ENCODE measurements at regions not wholly inside any gene's neighbourhood (a gene's known extent, or its start where the extent isn't known, plus 50 kb on each side); places are given as distances from the start of the nearest gene placed in this dataset.
"Not testable (repeated sequence)": the region's sequence is repeated elsewhere in the genome, so short reads cannot be mapped to it uniquely, and the experiment has no call there.

DNA sequence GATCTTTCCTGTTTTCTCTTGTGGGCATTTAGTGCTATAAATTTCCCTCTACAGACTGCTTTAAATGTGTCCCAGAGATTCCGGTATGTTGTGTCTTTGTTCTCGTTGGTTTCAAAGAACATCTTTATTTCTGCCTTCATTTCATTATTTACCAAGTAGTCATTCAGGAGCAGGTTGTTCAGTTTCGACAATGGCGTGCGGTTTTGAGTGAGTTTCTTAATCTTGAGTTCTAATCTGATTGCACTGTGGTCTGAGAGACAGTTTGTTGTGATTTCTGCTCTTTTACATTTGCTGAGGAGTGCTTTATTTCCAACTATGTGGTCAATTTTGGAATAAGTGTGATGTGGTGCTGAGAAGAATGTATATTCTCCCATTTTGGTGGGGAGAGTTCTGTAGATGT, 535.7 kb upstream of the RGMB start:
- DNase-seq: not testable (repeated sequence)

DNA sequence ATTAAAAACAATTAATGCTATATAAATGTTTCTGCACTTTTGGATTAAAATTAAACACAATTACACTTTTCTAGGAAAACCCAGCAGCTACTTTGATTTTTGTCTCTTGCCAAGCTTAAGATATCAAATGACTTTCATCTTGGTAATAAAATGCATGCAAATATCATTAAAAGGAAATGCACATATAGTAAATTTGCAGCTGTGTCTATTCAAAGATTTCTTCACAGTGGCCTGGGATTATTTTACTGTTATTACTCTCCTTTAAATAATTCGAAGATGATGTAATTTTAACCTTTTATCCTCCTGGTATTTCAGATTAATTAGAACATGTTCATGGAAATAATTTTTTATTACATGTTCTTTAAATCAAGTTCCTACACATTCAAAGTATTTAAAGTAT, 529.5 kb upstream of the RGMB start:
- no peak for DNase-seq

DNA sequence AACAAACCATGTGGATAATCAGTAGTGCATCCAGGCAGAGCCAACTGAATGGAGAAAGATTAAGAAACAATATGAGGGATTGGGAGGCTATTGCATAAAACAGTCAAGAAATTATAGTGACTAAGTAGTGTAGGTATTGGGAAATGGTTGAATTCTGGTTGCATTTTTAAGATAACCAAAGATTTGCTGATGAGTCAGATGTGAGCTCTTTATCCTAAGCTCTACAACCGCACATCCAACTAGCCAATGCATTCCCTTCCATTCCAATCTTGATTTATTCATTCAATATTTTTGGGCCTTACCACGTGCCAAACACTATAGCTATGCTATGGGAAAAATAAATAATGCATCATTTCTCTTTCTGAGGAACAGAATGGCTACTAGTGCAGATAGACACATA, 524.5 kb upstream of the RGMB start:
- no peak for DNase-seq

DNA sequence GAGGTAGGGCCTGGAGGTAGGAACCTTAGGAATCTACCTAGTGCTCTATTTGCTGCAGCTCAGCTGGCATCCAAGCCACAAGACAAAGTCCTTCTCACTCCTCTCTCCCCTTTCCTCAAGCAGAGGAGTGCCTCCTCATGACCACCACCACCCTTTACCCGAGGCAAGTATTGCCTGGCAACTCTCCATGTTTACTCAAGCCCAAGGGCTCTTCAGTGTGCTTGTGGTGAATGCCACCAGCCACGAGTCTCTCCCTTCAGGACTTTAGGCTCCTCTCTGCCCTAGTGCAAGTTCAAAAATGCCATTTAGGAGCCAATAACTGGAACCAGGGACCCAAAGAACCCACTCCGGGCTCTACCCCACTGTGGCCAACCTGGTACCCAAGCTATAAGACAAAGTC, 514.5 kb upstream of the RGMB start:
- DNase-seq: no peak

DNA sequence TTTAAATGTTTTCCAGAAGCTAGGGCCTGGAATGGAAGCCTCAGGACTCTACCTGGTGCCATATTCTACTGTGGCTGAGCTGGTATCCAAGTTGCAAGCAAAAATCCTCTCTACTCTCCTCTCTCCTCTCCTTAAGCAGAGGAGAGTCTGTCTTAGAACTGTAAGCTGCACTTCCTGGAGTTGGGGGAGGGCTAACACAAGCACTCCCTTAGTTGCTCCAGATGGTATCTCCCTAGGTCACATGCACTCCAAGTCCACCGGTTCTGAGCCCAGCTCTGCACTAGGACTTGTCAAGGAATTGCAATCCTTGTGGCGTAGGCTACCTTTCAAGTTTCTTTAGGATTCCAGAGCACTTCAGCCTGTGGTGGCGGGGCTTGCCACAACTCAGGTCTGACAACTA, 513.9 kb upstream of the RGMB start:
- DNase-seq: no peak

DNA sequence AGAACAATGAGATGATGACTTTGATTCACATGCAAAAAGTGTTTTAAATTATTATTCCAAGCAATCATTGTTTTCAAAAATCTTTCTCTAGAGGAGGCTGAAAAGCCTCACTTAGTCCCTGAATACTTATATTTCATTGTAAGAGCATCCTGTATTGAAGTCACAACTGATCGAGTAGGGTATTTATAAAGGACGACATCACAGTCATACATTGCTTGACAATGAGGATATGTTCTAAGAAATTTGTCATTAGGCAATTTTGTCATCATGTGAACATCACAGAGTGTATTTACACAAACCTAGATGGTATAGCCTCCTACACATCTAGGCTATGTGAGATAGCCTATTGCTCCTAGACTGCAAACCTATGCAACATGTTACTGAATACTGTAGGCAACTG, 510.4 kb upstream of the RGMB start:
- no peak for DNase-seq

DNA sequence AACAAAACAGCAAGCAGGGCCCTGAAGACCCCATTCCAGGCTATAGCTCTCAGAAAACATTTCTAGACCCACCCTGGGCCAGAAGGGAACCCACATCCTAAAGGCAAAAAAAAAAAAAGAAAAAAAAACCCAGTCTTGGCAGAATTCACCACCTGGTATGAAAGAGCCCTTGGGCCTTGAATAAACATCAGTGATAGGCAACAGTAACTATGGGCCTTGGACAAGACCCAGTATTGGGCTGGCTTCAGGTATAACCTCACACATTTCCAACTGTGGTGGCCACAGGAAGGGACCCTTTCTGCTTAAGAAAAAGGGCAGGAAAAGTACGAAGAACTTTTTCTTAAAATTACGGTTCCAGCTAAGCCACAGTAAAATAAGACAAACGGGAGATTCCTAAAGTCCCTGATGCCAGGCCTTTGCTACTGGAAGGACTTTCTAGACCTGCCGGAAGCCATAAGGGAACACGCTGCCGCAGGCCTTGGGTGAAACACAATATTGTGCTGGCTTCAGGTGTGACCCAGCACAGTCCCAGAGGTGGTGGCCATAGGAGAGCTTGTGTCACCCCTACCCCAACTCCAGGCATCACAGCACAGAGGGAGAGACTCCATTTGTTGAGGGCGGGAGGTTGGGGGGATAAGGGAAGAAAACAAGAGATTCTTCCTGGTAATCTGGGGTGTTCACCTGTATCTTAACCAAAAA, 505.2 kb upstream of the RGMB start:
- no peak for DNase-seq

DNA sequence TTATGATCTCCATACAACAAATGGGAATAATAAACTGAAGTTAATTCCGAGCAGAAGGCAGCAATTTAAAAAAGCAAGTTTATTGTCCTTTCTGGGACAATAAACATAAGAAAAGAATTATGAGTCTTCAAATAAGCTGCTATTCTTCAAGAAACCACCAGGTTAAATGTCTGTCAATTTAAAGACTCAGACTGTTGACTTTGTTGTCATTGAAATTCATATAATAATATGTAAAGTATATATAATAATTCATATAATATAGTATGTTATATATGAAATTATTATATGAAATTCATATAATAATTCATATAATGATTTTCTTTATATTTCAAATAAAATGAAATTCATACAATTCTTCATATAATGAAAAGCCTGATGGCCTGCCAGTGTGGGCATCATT, 497.5 kb upstream of the RGMB start:
- DNase-seq: no peak

DNA sequence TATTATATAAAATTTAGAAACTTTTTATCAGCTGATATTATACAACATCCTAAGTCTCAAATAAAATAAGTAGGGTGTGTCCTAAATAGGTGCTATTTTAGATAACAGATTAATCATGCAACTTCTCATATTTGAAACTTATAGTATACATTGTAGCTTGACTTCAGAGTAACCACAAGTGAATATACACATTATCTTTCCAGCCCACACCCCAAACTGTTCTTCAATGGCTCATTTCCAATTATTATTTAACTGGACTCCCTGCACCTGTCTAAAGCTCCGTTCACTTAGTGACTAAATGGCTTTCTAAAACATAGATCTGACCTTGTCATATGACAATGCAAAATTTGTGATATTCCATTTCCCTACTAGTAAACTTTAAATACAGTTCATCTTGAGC, 490.9 kb upstream of the RGMB start:
- peak; percentile 2 for DNase-seq

DNA sequence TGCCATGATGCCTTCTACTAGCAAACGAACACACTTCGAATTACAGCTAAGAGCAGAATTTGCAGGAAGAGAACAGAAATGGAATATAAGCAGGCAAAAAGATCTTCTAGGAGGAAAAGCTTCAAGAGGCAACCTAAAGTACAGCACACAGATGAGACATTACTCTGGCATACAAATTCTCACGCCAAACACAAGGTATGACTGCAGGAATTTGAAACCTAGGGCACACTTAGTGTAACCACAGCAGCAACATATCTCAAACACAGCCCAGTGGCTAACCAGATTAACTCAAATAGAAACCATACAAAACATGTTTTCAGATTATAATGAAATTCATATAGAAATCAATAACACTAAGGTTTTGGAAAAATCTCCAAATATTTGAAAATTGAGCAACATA, 481.0 kb upstream of the RGMB start:
- no peak for DNase-seq

DNA sequence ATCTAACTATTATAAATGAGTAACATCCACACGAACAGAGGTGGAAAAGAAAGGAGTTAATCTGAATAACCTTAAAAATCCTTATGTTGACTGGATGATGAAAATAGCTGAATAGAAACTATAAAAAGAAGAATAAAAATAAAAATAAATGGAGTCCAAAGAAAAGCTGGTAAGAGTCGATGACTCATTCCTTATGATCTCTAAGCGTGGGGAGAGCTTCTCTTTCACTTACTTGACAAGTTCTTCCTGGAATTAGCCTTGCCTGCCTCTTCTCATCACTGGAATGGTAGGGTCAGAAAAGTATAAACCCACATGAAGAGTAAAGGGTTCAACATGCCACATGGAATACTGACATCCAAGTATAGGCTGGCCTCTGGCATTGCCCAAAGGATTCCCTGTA, 477.0 kb upstream of the RGMB start:
- no peak for DNase-seq

DNA sequence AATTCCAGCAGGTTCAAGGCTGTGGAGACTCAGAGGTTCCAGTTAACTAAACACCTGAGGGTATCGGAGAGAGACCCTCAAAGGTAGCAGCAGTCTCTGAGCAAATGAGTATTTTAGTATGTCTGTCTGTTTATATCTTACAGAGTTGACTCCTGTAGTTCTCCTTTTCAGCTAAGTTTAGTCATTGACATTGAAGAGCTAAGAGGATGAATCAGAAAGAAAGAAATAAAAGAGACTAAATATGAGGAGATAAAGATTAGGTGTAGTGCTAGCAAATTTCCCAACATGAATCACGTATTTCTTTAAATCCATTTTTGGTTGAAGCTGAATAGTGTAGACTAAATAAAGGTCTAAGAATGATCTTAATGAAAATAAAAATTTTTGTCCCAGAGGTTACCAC, 474.0 kb upstream of the RGMB start:
- no peak for DNase-seq

DNA sequence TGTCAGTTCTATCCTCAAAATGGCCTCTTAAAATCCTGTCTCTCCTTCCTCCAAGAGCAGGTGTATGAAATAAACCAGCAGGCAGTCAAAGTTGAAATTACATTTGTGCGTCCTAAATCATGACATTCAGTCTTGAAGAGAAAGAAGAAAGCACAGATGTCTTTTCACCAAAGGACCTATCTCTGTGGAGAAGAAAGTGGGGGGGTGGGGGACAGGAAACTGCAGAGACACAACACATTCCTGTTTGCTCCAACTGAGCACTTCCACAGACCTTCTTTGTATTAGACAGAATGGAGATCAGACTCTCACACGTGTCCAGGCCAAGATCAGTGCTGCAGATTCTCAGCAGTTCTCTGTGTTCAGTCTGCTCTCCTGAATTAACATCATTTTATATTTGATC, 471.9 kb upstream of the RGMB start:
- no peak for DNase-seq

DNA sequence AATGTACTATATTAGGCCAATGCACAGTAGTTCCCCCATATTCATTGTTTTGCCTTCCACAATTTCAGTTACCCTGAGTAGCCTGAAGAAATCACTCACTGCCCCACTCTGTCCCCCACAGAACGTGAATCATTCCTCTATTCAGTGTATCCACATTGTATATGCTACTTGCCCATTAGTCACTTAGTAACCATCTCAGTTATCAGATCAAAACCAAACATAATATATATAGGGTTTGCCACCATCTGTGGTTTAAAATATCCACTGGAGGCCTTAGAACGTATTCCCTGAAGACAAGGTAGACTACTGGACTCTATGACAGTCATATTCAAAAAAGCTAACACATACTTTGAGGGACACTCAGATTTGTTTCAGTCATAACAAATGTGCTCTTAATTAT, 465.7 kb upstream of the RGMB start:
- no peak for DNase-seq

DNA sequence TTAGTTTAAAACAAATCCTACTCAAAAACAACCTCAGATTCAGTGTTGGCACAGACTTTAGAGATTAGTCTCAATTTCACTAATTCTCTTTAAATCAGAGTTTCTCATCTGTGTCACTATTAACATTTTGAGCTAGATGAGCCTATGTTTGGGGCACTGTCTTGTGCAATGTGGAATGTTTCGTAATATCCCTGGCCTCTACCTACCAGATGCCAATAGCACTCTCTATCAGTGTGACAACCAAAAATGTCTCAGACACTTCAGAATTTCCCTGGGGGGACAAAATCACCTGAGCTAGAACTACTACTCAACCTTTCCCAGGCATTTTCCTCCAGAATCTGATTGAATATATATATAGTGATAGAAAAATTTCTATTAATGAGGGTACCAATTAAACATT, 465.2 kb upstream of the RGMB start:
- no peak for DNase-seq

DNA sequence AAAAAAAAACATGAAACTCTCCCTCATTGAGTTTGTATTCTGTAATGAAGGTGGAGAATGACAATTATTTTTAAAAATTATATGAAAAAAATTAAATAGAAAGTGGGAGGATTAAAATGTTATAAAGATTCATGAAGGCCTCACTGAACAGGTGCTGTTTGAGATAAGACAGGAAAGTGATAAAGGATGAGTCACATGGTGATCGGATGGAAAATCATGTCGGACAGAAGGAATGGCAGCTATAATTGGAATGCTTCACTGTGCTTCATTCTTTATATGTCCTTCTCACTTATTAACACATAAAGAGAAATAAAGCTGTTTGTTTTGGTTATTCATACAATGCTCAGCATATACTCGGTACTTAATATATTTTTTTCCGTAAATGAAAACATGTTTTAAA, 464.5 kb upstream of the RGMB start:
- no peak for DNase-seq

DNA sequence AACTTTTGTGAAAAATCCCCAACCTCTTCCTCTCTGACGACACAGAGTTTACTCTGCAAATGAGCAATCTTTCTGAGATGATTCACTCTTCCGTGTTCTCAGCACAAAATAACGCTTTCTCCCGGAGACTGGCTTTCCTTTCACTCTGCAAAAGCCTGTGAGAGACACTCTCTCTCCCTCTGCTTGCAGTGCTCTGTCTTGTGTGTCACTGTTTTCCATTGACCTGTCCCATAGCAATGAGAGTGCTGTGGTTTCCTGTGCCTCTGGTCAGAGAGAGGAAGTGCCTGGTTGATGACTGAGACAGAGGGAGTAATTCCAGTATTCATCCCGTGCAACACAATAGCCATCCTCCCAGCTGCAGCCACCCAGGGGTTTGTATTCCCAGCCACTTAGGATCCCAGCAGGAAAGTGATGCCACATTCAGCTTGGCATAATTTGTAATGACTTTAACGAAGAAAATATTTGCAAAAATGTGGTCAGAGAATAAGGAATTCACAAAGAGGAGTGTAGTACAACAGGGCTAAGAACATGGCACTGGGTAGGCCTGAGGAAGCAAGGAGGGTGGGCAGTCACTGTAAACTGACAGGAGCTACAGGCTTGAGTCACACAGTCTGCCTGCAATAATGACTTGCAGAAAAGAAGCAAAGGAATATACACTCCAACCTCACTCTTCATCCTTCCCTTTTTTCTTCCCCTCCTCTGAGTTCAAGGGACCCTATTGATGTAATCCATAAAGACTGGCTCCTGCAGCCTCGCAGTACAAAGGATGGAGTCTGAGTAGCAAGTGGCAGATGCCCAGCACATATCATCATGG, 463.5 kb upstream of the RGMB start:
- DNase-seq: no peak

DNA sequence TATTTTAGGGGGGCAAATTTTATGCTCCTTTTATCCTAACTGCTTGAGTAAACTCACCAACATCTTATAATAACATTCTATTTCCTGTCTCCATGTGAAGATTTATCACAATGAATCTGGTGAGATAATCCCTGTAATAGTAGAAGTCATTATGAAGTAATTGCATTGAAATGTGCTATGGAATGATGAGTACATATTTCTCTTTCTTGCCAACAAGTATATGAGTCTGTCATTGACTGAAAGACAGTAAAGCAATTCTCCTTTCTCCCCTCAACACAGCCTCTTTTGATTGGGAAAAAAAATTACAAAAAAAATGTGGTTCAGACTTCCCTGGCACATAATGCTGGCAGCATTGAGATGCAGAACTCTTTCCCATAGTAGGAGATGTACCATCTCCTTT, 459.2 kb upstream of the RGMB start:
- no peak for DNase-seq

DNA sequence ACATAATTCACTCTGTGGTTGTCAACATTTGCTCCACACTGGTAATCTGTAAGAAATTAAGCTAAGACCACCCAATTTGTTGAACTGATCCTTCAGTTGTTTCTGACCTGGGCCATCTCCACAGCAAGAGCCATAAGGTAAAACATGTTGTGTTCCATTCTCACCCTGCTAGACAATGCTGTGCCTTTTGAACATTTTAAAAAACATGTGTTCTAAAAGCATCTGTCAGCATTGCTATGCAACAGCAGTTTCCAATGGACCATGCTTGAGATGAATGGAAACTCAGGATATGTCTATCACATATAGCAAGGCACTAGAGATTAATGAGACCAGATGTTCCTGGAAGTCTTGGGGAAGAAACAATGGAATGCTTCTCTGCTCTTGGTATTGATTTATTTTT, 455.1 kb upstream of the RGMB start:
- DNase-seq: no peak

DNA sequence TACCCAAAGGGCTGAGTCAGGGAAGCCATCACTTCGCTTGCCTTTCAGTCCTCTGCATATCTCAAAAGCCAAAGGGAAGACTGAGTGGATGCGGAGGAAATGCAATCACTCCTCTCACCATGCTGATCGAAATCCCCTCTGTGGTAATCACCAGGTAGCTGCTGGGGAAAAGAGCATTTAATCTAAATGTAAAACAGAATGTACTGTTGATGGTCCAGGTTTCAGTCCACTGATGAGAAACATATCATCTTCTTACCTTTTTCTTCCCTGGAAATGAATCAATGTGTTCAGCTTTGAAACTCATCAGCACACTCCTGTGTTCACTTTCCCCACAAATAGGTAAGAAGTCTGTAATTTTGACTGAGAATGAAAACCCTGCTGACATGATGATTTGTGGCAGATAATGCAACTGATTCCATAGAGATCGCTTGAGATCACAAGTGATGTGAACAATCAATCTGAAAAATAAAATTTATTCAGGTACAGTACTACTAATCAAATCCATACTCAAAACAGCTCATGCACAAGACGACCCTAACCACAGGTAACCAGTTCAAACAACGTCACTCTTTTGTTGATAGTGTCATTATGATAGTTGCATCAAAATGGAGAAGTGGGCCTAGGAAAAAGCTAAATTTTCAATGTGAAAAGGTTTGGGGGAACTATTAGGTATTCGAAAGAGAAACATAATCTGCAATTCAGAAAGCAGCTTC, 454.0 kb upstream of the RGMB start:
- no peak for DNase-seq

DNA sequence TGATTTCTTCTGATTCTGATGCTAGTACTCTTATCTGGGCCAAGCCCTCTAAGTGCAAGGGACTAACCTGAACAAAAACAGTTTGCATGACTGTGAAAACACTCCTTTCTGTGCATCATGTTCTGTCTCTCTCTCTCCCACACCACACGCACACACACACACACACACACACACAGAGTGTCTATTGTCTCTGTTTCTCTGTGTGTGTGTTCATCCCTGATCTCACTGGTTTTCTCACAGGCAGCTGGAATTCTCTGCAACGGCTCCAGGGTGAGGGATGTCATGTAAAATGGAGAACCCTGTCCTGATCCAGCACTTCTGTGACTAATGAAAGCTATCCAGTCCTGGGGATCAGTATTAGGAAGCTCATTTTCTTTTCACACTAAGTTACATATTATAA, 453.1 kb upstream of the RGMB start:
- DNase-seq: no peak

DNA sequence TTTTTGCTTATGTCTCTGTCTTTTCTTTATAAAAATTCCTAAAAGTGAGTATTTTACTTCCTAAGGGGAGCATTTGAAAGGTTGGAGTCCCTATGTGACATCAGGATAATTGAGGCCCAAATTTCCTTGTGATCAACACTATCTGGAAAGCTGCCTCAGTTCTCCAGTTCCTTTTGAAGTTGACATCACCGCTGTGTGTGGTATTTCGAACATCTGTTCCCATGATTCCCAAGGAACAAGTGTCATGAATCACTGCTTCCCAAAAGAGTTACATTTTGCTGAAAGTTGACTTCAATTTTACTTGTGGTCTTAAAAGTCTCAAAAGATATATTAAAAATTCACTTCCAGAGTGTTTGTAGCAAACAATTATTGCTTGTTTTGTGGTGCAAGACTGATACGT, 452.1 kb upstream of the RGMB start:
- DNase-seq: no peak

DNA sequence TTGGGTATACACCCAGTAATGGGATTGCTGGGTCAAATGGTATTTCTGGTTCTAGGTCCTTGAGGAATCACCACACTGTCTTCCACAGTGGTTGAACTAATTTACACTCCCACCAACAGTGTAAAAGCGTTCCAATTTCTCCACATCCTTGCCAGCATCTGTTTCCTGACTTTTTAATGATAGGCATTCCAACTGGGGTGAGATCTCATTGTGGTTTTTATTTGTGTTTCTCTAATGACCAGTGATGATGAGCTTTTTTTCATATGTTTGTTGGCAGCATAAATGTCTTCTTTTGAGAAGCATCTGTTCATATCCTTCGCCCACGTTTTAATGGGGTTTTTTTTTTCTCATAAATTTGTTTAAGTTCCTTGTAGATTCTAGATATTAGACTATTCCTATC, 448.3 kb upstream of the RGMB start:
- not testable (repeated sequence) for DNase-seq

DNA sequence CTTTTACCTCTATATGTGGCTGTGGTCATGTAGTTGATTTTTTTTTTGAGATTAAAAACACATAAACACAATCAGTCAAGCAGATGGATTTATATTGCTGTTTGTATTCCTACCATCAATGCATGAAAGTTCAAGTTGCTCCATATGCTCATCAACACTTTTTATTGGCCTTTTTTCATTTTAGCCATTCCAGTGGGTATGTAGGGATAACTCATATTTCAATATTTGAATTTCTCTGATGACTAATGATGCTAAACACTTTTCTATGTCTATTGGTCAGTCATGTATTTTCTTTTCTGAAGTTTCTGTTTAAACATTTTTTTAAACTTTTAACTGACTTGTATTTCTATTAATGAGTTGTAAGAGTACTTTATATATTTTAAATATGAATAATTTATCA, 445.4 kb upstream of the RGMB start:
- DNase-seq: no peak

Data from NCI-H1092 treated with DMSO at 0.1 percent for 48 hours (cell line).